ENCODE measurements at regions not wholly inside any gene's neighbourhood (a gene's known extent, or its start where the extent isn't known, plus 50 kb on each side); places are given as distances from the start of the nearest gene placed in this dataset.

- Mint-ChIP-seq H3K9me3 (peaks cover 9% of the 10 kb centered on the region; the same call in 1 of the 2 replicates), H3K4me1 (ENCODE audit: low read depth) (no peaks in the 10 kb centered on the region), H3K27me3 (ENCODE audit: insufficient read depth) (peaks cover 5% of the 10 kb centered on the region; the same call in 1 of the 2 replicates), H3K4me3 (no peak overlapping the region), H3K36me3 (ENCODE audit: low read depth) (peaks cover 4% of the 10 kb centered on the region; the same call in 1 of the 2 replicates), H3K27ac (no peak overlapping the region)
- DNase-seq = no peak
- TF ChIP-seq, protein P1, sequence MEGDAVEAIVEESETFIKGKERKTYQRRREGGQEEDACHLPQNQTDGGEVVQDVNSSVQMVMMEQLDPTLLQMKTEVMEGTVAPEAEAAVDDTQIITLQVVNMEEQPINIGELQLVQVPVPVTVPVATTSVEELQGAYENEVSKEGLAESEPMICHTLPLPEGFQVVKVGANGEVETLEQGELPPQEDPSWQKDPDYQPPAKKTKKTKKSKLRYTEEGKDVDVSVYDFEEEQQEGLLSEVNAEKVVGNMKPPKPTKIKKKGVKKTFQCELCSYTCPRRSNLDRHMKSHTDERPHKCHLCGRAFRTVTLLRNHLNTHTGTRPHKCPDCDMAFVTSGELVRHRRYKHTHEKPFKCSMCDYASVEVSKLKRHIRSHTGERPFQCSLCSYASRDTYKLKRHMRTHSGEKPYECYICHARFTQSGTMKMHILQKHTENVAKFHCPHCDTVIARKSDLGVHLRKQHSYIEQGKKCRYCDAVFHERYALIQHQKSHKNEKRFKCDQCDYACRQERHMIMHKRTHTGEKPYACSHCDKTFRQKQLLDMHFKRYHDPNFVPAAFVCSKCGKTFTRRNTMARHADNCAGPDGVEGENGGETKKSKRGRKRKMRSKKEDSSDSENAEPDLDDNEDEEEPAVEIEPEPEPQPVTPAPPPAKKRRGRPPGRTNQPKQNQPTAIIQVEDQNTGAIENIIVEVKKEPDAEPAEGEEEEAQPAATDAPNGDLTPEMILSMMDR (IDR thresholded peaks at IDR 0.05) = no peak
Measured at GRCh38 chr11:15839061-15839460, 517.3 kb downstream of the SOX6 start.

DNA sequence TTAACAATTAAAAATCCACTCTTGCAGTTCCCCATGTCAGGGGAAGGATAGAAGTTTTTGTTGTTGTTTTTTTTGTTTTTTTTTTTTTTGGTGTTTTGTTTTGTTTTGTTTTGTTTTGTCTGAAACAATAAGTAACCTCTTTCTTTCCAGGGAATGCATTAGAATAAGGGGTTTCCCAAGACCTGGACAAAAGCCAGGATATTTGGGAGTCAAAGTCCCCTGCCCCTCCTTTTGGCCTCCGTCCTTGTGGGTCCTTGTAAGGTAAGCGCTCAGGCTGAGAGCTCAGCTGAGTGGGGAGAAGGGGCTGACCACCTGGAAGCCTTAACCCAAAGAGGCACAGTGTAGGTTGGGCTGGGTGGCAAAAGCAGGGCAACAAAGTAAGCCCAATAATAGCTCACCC is 515.4 kb downstream of the SOX6 start:
- Mint-ChIP-seq H3K27ac (no peak overlapping the region), H3K4me1 (ENCODE audit: low read depth) (no peaks in the 10 kb centered on the region), H3K27me3 (ENCODE audit: insufficient read depth) (peaks cover 5% of the 10 kb centered on the region; the same call in 1 of the 2 replicates), H3K4me3 (no peak overlapping the region), H3K36me3 (ENCODE audit: low read depth) (peaks cover 4% of the 10 kb centered on the region; the same call in 1 of the 2 replicates), H3K9me3 (peaks cover 9% of the 10 kb centered on the region; the same call in 1 of the 2 replicates)
- no peak for DNase-seq
- TF ChIP-seq, protein P1 (IDR thresholded peaks at IDR 0.05) = no peak

- no peak overlapping the region for H3K4me3 Mint-ChIP-seq
- H3K27ac Mint-ChIP-seq = no peak overlapping the region
- H3K36me3 Mint-ChIP-seq (ENCODE audit: low read depth) = peaks cover 2% of the 10 kb centered on the region; the same call in 1 of the 2 replicates
- H3K9me3 Mint-ChIP-seq = peaks cover 4% of the 10 kb centered on the region; the same call in 1 of the 2 replicates
- TF ChIP-seq, protein P1 (IDR thresholded peaks at IDR 0.05) = no peak
- no peak for DNase-seq
- peaks cover 5% of the 10 kb centered on the region; the same call in 1 of the 2 replicates for H3K27me3 Mint-ChIP-seq (ENCODE audit: insufficient read depth)
- H3K4me1 Mint-ChIP-seq (ENCODE audit: low read depth) = no peaks in the 10 kb centered on the region
Measured at GRCh38 chr11:15841931-15842740, 514.2 kb downstream of the SOX6 start.

DNA sequence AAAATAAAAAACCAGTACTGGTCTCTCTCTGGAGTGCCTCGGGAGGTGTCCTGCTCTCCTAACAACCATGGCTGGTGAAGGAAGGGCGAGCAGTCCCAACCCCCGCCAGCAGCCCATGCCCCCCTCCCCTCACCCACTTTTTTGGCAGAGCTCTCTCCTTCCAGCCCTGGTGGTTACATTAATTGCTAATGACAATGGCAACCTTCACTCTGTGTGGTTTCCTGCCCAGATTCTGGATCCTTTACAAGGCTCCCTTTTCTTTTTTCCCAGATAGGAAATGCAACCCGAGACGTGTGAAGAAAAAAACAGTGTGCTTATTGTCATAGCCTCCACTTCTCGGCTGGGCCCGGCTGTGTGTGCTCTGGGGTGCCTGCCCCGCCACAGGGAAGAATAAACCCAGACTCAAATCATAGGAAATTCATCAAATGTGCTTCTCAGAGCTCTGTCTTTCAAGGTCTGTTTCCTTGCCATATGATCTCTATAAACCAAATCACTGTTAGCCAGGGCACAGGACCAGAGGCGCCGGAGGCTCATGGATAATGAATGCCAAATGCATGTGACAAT is 513.0 kb downstream of the SOX6 start:
- peaks cover 5% of the 10 kb centered on the region; the same call in 1 of the 2 replicates for H3K27me3 Mint-ChIP-seq (ENCODE audit: insufficient read depth)
- no peak overlapping the region for H3K27ac Mint-ChIP-seq
- TF ChIP-seq, protein P1 (IDR thresholded peaks at IDR 0.05) = no peak
- DNase-seq = no peak
- no peaks in the 10 kb centered on the region for H3K9me3 Mint-ChIP-seq
- H3K4me3 Mint-ChIP-seq = no peak overlapping the region
- H3K36me3 Mint-ChIP-seq (ENCODE audit: low read depth) = no peaks in the 10 kb centered on the region
- H3K4me1 Mint-ChIP-seq (ENCODE audit: low read depth) = no peaks in the 10 kb centered on the region

DNA sequence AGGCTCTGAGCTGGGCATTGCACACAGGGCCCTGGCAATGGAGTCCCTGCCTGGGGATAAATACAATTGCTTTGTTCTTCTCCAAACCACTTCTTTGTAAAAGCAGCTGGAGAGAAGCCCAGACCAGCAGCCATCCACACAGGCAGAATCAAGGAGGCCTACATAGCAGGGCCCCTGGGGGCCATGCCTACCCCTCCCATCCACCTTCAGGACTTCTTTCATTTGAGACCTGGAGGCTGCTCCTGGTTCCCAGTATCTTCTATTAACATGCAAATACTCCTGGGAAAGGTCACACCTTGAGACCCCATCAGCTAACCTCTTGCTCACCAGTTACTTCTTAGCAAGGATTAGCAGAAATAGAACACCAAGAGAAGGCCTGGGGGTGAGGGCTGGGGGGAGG is 511.1 kb downstream of the SOX6 start:
- Mint-ChIP-seq H3K4me1 (ENCODE audit: low read depth) (no peaks in the 10 kb centered on the region), H3K9me3 (no peaks in the 10 kb centered on the region; the same call in 1 of the 2 replicates), H3K36me3 (ENCODE audit: low read depth) (no peaks in the 10 kb centered on the region), H3K27me3 (ENCODE audit: insufficient read depth) (peaks cover 5% of the 10 kb centered on the region; the same call in 1 of the 2 replicates), H3K4me3 (no peak overlapping the region), H3K27ac (no peak overlapping the region)
- DNase-seq = no peak
- TF ChIP-seq, protein P1 (IDR thresholded peaks at IDR 0.05) = no peak

All from HFFc6 (cell line).